ENCODE measurements at regions not wholly inside any gene's neighbourhood (a gene's known extent, or its start where the extent isn't known, plus 50 kb on each side); places are given as distances from the start of the nearest gene placed in this dataset.

DNA sequence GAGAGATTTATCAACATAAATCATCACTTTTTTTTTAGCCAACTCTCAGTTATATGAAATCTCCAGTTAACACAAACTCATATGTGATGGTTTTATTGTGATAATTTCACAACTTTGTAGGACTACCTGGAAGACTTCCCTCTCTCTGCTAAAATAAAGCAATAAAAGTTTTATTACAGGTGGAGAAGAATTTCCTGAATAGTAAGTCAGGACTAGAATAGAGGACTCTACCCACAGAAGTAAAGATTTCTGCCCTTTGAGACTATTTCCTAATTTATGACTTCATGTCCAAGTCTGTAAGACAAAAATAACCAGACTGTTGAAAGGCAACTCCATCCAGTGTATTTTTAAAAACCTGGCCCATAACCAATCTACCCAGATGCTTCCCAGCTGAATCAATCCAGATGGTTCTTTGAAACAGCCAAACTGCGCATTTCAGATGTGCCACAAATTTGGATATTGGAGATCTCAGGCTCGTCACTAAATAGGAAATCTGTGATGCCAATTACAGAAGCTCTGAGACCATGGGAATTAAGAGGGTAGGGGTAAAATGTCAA, 234.0 kb upstream of the NMUR2 start:
- H3K4me1 Mint-ChIP-seq (ENCODE audit: unreplicated experiment): no peaks in the 10 kb centered on the region
- no peak overlapping the region for H3K4me3 Mint-ChIP-seq (ENCODE audit: unreplicated experiment)
- no peak overlapping the region for H3K27ac Mint-ChIP-seq (ENCODE audit: unreplicated experiment)
- TF ChIP-seq, protein P1, sequence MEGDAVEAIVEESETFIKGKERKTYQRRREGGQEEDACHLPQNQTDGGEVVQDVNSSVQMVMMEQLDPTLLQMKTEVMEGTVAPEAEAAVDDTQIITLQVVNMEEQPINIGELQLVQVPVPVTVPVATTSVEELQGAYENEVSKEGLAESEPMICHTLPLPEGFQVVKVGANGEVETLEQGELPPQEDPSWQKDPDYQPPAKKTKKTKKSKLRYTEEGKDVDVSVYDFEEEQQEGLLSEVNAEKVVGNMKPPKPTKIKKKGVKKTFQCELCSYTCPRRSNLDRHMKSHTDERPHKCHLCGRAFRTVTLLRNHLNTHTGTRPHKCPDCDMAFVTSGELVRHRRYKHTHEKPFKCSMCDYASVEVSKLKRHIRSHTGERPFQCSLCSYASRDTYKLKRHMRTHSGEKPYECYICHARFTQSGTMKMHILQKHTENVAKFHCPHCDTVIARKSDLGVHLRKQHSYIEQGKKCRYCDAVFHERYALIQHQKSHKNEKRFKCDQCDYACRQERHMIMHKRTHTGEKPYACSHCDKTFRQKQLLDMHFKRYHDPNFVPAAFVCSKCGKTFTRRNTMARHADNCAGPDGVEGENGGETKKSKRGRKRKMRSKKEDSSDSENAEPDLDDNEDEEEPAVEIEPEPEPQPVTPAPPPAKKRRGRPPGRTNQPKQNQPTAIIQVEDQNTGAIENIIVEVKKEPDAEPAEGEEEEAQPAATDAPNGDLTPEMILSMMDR (IDR thresholded peaks at IDR 0.05): no peak
- no peak for DNase-seq (ENCODE audit: extremely low spot score, unreplicated experiment)
- no peaks in the 10 kb centered on the region for H3K9me3 Mint-ChIP-seq (ENCODE audit: unreplicated experiment)
- H3K27me3 Mint-ChIP-seq (ENCODE audit: unreplicated experiment): no peaks in the 10 kb centered on the region
- H3K36me3 Mint-ChIP-seq (ENCODE audit: unreplicated experiment): no peaks in the 10 kb centered on the region

DNA sequence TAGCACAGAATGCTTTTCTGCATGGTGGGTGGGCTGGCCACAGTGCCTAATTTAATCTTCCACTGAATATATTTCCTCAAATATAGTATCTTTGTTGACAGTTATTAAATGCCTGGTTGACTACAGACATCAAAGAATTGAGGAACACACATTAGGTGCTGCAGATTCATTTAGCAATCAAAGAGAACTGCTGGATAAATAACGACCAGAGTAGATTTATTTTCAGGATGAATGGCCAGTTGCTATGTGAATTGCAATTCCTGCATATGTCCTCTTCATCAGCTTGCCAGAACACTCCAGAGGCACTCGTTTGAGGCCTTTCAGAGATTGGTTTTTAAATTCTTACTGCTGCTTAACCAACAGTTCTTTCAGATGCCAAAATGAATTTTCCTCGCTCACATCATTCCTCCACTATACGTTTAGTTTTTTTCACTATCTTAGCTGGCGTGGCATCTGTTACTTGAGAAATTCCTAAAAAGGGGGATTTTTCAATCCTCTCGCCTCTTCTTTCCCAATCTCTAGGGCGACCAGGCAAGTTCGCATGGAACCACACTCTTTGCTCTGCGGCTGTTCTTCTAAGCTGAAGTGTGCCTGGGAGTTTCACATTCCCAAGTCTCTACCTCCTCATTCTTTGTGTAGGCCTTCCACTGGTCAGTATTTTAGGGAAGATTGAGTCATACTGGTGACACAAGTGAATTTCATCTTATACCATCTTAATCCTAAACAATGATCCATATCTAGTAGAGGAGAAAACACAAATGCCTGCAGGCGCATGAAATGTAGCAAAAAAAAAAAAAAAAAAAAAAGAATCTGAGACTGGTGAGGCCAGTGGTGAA, 237.1 kb upstream of the NMUR2 start:
- H3K27me3 Mint-ChIP-seq (ENCODE audit: unreplicated experiment): no peaks in the 10 kb centered on the region
- TF ChIP-seq, protein P1 (IDR thresholded peaks at IDR 0.05): no peak
- H3K4me3 Mint-ChIP-seq (ENCODE audit: unreplicated experiment): no peak overlapping the region

DNA sequence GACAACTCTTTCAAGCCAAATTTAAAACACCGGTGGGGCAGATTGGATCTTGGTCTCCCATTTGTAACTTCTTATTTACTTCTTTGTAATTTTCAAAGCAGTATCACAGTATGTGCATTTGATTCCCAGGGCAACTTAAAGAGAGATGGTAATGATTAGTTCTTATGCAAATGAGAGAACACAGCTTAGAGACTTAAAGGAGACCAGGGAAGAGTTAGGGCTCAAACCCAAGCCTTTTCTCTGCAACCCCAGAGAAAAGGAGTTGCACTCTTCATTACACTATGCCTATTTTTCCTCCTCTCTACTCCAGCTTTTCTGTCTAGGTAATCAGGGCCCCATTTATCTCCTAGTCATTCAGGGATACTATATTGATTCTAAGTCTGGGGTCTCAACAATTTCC, 237.8 kb upstream of the NMUR2 start:
- Mint-ChIP-seq H3K36me3 (ENCODE audit: unreplicated experiment) (no peaks in the 10 kb centered on the region), H3K27ac (ENCODE audit: unreplicated experiment) (no peak overlapping the region), H3K9me3 (ENCODE audit: unreplicated experiment) (no peaks in the 10 kb centered on the region), H3K4me3 (ENCODE audit: unreplicated experiment) (no peak overlapping the region), H3K4me1 (ENCODE audit: unreplicated experiment) (no peaks in the 10 kb centered on the region), H3K27me3 (ENCODE audit: unreplicated experiment) (no peaks in the 10 kb centered on the region)
- TF ChIP-seq, protein P1 (IDR thresholded peaks at IDR 0.05): no peak
- no peak for DNase-seq (ENCODE audit: extremely low spot score, unreplicated experiment)

More for the DNA sequence above, 237.1 kb upstream of the NMUR2 start:
- Mint-ChIP-seq H3K4me1 (ENCODE audit: unreplicated experiment) (no peaks in the 10 kb centered on the region), H3K9me3 (ENCODE audit: unreplicated experiment) (no peaks in the 10 kb centered on the region), H3K36me3 (ENCODE audit: unreplicated experiment) (no peaks in the 10 kb centered on the region), H3K27ac (ENCODE audit: unreplicated experiment) (no peak overlapping the region)
- DNase-seq (ENCODE audit: extremely low spot score, unreplicated experiment): no peak

DNA sequence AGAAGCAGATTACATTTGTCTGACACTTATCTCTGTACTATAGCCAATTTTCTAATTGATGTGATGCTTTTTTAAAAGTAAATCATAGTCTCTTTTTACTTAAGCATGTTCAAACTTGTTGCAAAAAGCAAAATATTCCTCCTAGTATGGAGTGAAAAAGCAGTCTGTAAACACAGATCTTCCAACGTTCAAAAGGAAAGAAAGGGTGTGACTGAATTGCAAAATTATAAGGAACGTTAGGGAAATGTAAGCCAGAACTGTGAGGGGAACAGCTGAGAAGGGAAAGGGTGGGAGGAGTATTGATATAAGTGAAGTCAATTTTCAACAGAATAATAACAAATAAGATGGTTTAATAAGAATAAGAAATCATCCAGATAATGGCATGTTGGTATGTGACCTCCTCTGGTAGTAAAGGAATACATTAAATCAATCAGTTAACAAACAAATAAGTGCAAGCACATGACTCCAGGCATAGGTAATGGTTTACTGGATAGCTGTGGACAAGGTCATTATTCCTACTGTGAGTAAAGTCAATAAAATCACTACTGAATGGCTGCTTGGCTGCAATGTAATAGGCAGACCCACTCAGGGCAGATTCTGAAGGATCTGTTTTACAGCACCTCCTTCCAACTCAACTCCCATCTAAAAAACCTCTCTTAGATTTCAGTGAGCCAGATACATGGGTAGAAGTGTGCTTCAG, 239.1 kb upstream of the NMUR2 start:
- TF ChIP-seq, protein P1 (IDR thresholded peaks at IDR 0.05): no peak
- H3K4me1 Mint-ChIP-seq (ENCODE audit: unreplicated experiment): no peaks in the 10 kb centered on the region
- no peak overlapping the region for H3K4me3 Mint-ChIP-seq (ENCODE audit: unreplicated experiment)
- H3K36me3 Mint-ChIP-seq (ENCODE audit: unreplicated experiment): no peaks in the 10 kb centered on the region
- no peak for DNase-seq (ENCODE audit: extremely low spot score, unreplicated experiment)
- H3K27ac Mint-ChIP-seq (ENCODE audit: unreplicated experiment): no peak overlapping the region
- no peaks in the 10 kb centered on the region for H3K9me3 Mint-ChIP-seq (ENCODE audit: unreplicated experiment)
- H3K27me3 Mint-ChIP-seq (ENCODE audit: unreplicated experiment): no peaks in the 10 kb centered on the region

DNA sequence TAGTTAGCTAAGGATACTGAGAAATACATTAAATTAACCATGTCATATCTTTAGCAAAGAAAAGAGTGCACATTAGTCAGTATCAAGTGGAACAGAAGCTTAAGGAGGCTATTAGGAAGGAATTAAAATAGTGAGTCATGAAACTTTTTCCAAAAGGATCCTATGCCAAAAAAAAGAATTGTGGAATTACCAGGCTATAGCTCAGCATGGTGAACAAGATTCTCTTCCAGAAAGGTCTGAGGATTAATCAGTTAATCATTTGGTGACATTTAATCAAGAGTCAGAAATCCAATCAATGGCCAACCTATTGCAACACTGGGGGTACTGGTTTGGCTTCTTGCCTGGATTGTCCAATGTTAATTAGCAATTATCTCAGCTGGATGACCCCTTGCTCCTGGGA, 244.5 kb upstream of the NMUR2 start:
- no peaks in the 10 kb centered on the region for H3K9me3 Mint-ChIP-seq (ENCODE audit: unreplicated experiment)
- TF ChIP-seq, protein P1 (IDR thresholded peaks at IDR 0.05): no peak
- no peaks in the 10 kb centered on the region for H3K36me3 Mint-ChIP-seq (ENCODE audit: unreplicated experiment)
- H3K4me1 Mint-ChIP-seq (ENCODE audit: unreplicated experiment): no peaks in the 10 kb centered on the region
- H3K27ac Mint-ChIP-seq (ENCODE audit: unreplicated experiment): no peak overlapping the region
- DNase-seq (ENCODE audit: extremely low spot score, unreplicated experiment): no peak
- H3K4me3 Mint-ChIP-seq (ENCODE audit: unreplicated experiment): no peak overlapping the region
- H3K27me3 Mint-ChIP-seq (ENCODE audit: unreplicated experiment): no peaks in the 10 kb centered on the region

Measured in osteocyte (in vitro differentiated cells).